HL-60 (cell line): ENCODE measurements at regions not wholly inside any gene's neighbourhood (a gene's known extent, or its start where the extent isn't known, plus 50 kb on each side); places are given as distances from the start of the nearest gene placed in this dataset.

Experiments
- GABPA ChIP-seq: IDR thresholded peaks from 2 replicates; pipeline ENCODE4 v1.6.1; 2012; ENCODE audit warnings: low read depth
- SPI1 ChIP-seq: IDR thresholded peaks from 2 replicates; pipeline ENCODE4 v1.6.1; 2012; ENCODE audit warnings: low read depth, mild to moderate bottlenecking, borderline replicate concordance
- TF ChIP-seq, protein P1 (sequence below): IDR thresholded peaks from 2 replicates; pipeline ENCODE4 v1.6.1; 2012; ENCODE audit warnings: low read depth; ENCODE audit not compliant: insufficient replicate concordance
- TF ChIP-seq, protein P2 (sequence below): IDR thresholded peaks from one replicate; pipeline ENCODE4 v1.5.1; 2011; ENCODE audit warnings: low read length, control low read depth, inconsistent platforms; ENCODE audit not compliant: insufficient read depth

DNA sequence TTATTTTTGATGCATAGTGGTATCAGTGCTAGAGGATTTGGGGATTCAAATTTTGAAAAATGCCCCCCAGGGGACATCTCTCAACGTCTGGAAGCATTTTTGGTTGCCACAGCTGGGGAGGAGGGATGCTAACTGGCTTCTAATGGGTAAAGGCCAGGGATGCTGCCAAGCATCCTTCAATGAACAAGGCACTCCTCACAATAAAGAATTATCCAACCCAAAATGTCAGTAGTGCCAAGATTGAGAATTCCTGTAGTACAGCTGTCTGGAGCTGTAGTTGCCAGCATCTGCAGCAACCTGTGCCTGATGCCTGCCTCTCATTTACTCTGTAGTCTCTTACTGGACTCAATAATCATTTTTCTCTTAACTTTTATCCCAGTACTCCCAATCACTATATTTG is 53.5 kb downstream of the SEPTIN7 start:
- TF ChIP-seq, protein P1, sequence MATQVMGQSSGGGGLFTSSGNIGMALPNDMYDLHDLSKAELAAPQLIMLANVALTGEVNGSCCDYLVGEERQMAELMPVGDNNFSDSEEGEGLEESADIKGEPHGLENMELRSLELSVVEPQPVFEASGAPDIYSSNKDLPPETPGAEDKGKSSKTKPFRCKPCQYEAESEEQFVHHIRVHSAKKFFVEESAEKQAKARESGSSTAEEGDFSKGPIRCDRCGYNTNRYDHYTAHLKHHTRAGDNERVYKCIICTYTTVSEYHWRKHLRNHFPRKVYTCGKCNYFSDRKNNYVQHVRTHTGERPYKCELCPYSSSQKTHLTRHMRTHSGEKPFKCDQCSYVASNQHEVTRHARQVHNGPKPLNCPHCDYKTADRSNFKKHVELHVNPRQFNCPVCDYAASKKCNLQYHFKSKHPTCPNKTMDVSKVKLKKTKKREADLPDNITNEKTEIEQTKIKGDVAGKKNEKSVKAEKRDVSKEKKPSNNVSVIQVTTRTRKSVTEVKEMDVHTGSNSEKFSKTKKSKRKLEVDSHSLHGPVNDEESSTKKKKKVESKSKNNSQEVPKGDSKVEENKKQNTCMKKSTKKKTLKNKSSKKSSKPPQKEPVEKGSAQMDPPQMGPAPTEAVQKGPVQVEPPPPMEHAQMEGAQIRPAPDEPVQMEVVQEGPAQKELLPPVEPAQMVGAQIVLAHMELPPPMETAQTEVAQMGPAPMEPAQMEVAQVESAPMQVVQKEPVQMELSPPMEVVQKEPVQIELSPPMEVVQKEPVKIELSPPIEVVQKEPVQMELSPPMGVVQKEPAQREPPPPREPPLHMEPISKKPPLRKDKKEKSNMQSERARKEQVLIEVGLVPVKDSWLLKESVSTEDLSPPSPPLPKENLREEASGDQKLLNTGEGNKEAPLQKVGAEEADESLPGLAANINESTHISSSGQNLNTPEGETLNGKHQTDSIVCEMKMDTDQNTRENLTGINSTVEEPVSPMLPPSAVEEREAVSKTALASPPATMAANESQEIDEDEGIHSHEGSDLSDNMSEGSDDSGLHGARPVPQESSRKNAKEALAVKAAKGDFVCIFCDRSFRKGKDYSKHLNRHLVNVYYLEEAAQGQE: no peak
- TF ChIP-seq, protein P2, sequence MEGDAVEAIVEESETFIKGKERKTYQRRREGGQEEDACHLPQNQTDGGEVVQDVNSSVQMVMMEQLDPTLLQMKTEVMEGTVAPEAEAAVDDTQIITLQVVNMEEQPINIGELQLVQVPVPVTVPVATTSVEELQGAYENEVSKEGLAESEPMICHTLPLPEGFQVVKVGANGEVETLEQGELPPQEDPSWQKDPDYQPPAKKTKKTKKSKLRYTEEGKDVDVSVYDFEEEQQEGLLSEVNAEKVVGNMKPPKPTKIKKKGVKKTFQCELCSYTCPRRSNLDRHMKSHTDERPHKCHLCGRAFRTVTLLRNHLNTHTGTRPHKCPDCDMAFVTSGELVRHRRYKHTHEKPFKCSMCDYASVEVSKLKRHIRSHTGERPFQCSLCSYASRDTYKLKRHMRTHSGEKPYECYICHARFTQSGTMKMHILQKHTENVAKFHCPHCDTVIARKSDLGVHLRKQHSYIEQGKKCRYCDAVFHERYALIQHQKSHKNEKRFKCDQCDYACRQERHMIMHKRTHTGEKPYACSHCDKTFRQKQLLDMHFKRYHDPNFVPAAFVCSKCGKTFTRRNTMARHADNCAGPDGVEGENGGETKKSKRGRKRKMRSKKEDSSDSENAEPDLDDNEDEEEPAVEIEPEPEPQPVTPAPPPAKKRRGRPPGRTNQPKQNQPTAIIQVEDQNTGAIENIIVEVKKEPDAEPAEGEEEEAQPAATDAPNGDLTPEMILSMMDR: no peak
- no peak for TF ChIP-seq SPI1
- TF ChIP-seq GABPA: no peak
